ENCODE measurements at regions not wholly inside any gene's neighbourhood (a gene's known extent, or its start where the extent isn't known, plus 50 kb on each side); places are given as distances from the start of the nearest gene placed in this dataset.

DNA sequence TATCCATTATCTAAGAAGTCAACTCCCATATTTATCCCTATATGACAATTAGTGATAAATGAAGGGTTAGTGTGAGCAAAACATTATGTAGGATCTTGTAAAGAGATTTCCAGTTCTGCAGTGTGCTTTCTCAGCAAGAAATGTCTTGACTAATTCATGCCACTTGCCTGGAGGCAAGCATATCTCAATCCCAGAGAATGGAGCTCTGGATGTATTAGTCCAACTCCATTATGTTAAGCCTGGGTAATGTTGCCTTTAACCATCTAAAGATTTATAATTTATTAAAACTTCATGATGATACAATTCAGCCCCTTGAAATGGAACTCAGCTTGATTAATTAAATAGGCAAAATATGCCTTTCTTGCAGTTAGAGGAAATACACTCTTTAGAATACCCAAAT, 1079.9 kb upstream of the LRRTM3 start (continued):
- TF ChIP-seq ZNF335 (tag by site-specific recombination; conservative IDR thresholded peaks at IDR 0.05) (no peak), SETDB1 (IDR thresholded peaks at IDR 0.05; ENCODE audit: insufficient read length, low read length) (no peak), YY2 (tag by site-specific recombination; IDR thresholded peaks at IDR 0.05) (no peak)

DNA sequence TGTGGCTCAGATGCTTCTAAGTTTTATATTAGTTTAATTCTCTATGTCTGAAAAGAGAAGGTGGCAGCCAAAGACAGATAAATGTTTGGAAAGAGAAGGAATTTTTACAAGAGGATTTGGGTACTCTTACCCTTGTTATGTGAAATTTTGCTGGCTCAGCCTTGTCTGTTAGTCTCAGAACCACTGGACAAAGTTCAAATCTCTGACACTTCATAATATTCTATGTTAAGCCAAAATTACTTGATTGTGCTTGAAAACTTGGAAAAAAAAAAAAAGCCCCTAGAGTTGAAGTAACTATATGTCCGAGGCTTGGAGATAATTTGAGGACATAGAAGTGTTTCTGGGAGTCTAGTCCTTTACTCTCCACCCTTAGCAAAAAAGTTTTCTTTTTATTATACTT, 1079.3 kb upstream of the LRRTM3 start:
- Histone ChIP-seq H3K9me3 (ENCODE audit: control insufficient read depth, insufficient read depth, low read depth, low read length) (no peaks in the 10 kb centered on the region), H3K36me3 (ENCODE audit: control insufficient read depth in 2 of 2, insufficient read depth in 1 of 2, low read length in 2 of 2) (no peaks in the 10 kb centered on the region), H3K27ac (ENCODE audit: extremely low read depth, low read depth, low read length) (no peak overlapping the region), H3K4me3 (ENCODE audit: low read depth, low read length) (no peak overlapping the region), H3K4me1 (ENCODE audit: control insufficient read depth, insufficient read depth, low read length) (no peaks in the 10 kb centered on the region)
- ChIA-PET POLR2A (no interaction called here), CTCF (no interaction called here)
- TF ChIP-seq ZNF184 (tag by site-specific recombination; IDR thresholded peaks at IDR 0.05) = no peak

DNA sequence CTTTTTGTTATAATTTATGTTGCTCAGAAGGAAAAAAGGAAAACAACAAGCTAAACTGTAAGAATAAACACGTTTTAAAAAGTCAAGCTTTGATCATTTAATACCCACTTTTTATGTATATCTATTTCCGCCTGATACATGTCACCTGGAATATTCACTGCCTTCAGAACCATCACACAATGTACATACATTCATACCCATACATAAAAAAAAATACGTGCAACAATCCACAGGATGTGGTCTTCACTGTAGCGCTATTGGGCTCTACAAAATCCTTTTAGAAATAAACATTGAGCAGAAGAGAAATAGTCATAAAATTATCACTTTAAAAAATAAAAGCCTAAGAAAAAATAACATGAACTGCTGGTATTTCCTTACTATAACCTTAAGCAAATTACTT, 1078.9 kb upstream of the LRRTM3 start:
- ChIA-PET CTCF (no interaction called here), POLR2A (no interaction called here)
- no peaks in the 10 kb centered on the region for H3K36me3 ChIP-seq (ENCODE audit: control insufficient read depth in 2 of 2, insufficient read depth in 1 of 2, low read length in 2 of 2)
- H3K9me3 ChIP-seq (ENCODE audit: control insufficient read depth, insufficient read depth, low read depth, low read length) = no peaks in the 10 kb centered on the region
- TF ChIP-seq, protein P1, sequence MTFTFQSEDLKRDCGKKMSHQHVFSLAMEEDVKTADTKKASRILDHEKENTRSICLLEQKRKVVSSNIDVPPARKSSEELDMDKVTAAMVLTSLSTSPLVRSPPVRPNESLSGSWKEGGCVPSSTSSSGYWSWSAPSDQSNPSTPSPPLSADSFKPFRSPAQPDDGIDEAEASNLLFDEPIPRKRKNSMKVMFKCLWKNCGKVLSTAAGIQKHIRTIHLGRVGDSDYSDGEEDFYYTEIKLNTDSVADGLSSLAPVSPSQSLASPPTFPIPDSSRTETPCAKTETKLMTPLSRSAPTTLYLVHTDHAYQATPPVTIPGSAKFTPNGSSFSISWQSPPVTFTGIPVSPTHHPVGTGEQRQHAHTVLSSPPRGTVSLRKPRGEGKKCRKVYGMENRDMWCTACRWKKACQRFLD (tag by site-specific recombination; IDR thresholded peaks at IDR 0.05) = no peak
- no peak for TF ChIP-seq ZNF211 (tag by site-specific recombination; IDR thresholded peaks at IDR 0.05; ENCODE audit: low read depth)
- no peak overlapping the region for H3K27ac ChIP-seq (ENCODE audit: extremely low read depth, low read depth, low read length)
- no peaks in the 10 kb centered on the region for H3K4me1 ChIP-seq (ENCODE audit: control insufficient read depth, insufficient read depth, low read length)
- no peak overlapping the region for H3K4me3 ChIP-seq (ENCODE audit: low read depth, low read length)

DNA sequence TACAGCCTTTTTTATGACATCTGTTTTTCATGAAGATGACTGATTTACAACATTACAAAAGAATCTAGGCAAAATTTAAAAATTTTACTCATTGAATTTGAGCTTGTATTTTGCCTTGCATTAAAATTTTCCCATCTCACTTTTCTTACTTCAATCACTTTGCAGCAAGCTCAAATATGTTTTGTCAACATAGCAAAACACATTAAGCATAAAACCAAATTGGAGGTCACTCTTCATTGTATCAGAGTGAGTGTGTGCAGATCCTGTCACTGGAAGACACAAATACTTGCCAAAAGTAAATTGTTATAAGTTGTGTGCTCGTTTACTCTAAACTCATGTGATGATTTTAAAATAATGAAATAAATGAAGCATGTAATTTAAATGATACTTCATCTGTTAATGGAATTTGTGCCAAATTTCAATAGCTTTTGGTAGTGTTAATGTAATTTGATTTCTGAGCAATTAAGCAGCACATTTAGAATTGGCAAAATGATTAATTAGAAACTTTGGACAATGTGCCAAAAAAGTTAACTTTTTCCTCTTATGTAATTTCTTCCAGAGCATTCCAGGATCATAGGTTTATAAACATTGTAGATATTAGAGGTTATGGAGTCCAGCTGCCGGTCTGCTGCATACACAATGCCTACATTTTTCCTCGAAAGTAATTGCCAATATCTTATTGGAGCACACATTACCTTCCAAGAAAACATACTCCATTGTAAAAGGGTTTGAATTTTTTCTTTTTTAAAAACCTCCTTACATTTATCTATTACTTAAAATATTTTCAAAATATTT, 1078.2 kb upstream of the LRRTM3 start:
- H3K36me3 ChIP-seq (ENCODE audit: control insufficient read depth in 2 of 2, insufficient read depth in 1 of 2, low read length in 2 of 2) = no peaks in the 10 kb centered on the region
- no peak overlapping the region for H3K4me3 ChIP-seq (ENCODE audit: low read depth, low read length)
- H3K9me3 ChIP-seq (ENCODE audit: control insufficient read depth, insufficient read depth, low read depth, low read length) = no peaks in the 10 kb centered on the region
- no peaks in the 10 kb centered on the region for H3K4me1 ChIP-seq (ENCODE audit: control insufficient read depth, insufficient read depth, low read length)
- ChIA-PET POLR2A (no interaction called here), CTCF (no interaction called here)
- TF ChIP-seq ZNF501 (tag by site-specific recombination; IDR thresholded peaks at IDR 0.05) (no peak), EGR2 (tag by site-specific recombination; IDR thresholded peaks at IDR 0.05; ENCODE audit: low read depth) (no peak), KLF16 (tag by site-specific recombination; IDR thresholded peaks at IDR 0.05) (no peak), HOXD13 (CRISPR knock-in tag; IDR thresholded peaks at IDR 0.05; ENCODE audit: borderline replicate concordance) (no peak), ZNF544 (tag by site-specific recombination; IDR thresholded peaks at IDR 0.05) (no peak), RBAK (tag by site-specific recombination; IDR thresholded peaks at IDR 0.05) (no peak), ZNF146 (tag by site-specific recombination; IDR thresholded peaks at IDR 0.05) (no peak), ZNF211 (tag by site-specific recombination; IDR thresholded peaks at IDR 0.05; ENCODE audit: low read depth) (no peak), ZNF785 (tag by site-specific recombination; IDR thresholded peaks at IDR 0.05) (no peak), FEZF1 (tag by site-specific recombination; IDR thresholded peaks at IDR 0.05) (no peak), ZNF664 (tag by site-specific recombination; IDR thresholded peaks at IDR 0.05) (no peak), KLF7 (tag by site-specific recombination; IDR thresholded peaks at IDR 0.05; ENCODE audit: borderline replicate concordance) (no peak), ZNF324 (tag by site-specific recombination; IDR thresholded peaks at IDR 0.05) (no peak)
- no peak overlapping the region for H3K27ac ChIP-seq (ENCODE audit: extremely low read depth, low read depth, low read length)

DNA sequence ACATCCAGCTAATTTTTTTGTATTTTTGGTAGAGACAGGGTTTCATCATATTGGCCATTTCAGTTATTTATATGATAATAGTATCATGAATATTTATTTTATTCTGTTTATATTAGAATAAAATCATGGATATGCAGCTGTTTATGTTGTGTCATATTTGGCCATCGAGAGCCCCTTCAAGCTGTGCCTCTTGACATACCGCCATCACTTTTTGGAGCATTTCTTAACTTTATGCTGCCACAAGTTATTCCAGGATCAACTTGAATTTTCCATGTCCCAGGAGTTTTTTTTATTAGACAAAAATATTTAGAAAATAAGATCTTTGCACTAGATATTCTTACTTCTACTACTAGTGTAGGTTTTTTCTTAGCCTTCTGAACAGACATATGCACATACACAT, 1067.0 kb upstream of the LRRTM3 start:
- H3K4me3 ChIP-seq (ENCODE audit: low read depth, low read length) = no peak overlapping the region
- CTCF ChIA-PET = no interaction called here
- H3K9me3 ChIP-seq (ENCODE audit: control insufficient read depth, insufficient read depth, low read depth, low read length) = no peaks in the 10 kb centered on the region
- H3K36me3 ChIP-seq (ENCODE audit: control insufficient read depth in 2 of 2, insufficient read depth in 1 of 2, low read length in 2 of 2) = no peaks in the 10 kb centered on the region
- no peak for TF ChIP-seq ZNF221 (tag by site-specific recombination; IDR thresholded peaks at IDR 0.05; ENCODE audit: borderline replicate concordance)
- no peak for TF ChIP-seq ZNF112 (tag by site-specific recombination; IDR thresholded peaks at IDR 0.05)
- TF ChIP-seq SETDB1 (IDR thresholded peaks at IDR 0.05; ENCODE audit: insufficient read length, low read length) = no peak
- no peak for TF ChIP-seq ZNF701 (tag by site-specific recombination; IDR thresholded peaks at IDR 0.05)
- POLR2A ChIA-PET = no interaction called here
- H3K4me1 ChIP-seq (ENCODE audit: control insufficient read depth, insufficient read depth, low read length) = no peaks in the 10 kb centered on the region
- no peak overlapping the region for H3K27ac ChIP-seq (ENCODE audit: extremely low read depth, low read depth, low read length)
